HG03025 (cell line): ENCODE measurements at regions not wholly inside any gene's neighbourhood (a gene's known extent, or its start where the extent isn't known, plus 50 kb on each side); places are given as distances from the start of the nearest gene placed in this dataset.

ENCODE experiments used
- ATAC-seq: cut with Tn5 transposase; IDR thresholded peaks from one replicate; pipeline ENCODE4 v1.9.1; 2021; ENCODE audit warnings: mild to moderate bottlenecking, moderate library complexity; ENCODE audit not compliant: unreplicated experiment, low FRiP score

DNA sequence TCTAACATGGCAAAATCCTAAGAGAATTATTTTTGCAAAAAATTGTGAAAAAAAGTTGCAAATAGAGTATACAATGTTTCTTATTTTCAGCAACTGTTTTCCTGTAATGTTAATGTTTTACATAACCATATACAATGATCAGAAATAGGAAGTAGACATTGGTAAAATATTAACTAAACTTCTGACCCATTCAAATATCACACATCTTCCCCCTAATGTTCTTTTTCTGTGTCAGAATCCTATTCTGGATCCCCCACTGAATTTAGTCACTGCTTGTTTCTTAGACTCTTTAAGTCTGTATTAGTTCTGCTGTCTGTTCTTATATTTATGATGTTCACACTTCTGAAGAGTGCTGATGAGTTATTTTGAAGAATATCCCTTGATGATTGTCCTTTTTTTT, 62.0 kb downstream of the HFE start:
- ATAC-seq = no peak

DNA sequence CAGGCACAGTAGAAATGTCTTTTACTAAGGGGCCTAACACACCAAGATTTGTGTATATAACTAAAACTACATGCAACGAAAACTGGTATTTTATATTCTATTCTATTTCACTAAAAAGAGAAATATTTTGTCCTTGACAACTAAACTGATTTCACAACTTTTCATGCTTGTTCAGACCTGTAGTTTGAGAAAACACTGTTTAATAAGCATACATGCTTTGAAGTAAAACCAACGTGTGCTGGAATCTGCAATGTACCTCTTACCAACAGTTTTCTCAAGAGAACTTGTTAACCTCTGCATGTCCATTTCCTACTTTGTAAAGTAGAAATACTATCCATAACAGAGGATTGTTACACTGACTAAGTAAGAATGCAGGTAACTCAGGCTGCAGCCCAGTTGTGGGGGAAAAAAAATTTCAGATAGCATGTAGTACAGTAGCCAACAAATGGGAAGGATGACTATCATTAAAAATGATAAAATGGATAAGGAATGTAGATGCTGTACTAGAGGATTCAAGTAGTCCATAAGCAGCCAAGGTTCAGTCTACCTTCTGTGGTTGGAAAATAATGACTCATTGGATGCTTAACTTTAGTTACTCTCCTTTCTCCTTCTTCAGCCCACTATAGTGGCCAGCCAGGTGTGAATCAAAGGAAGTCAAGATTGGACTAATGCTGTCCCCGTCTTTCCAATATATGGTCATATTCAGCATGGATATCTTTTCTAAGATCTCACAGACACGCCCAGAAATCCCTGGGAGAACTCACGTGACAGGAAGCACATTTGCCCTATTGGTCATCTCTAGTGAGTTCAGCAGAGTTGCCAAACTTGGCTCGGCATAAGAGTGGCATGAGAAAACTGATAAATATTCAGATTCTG, 65.2 kb downstream of the HFE start:
- no peak for ATAC-seq

DNA sequence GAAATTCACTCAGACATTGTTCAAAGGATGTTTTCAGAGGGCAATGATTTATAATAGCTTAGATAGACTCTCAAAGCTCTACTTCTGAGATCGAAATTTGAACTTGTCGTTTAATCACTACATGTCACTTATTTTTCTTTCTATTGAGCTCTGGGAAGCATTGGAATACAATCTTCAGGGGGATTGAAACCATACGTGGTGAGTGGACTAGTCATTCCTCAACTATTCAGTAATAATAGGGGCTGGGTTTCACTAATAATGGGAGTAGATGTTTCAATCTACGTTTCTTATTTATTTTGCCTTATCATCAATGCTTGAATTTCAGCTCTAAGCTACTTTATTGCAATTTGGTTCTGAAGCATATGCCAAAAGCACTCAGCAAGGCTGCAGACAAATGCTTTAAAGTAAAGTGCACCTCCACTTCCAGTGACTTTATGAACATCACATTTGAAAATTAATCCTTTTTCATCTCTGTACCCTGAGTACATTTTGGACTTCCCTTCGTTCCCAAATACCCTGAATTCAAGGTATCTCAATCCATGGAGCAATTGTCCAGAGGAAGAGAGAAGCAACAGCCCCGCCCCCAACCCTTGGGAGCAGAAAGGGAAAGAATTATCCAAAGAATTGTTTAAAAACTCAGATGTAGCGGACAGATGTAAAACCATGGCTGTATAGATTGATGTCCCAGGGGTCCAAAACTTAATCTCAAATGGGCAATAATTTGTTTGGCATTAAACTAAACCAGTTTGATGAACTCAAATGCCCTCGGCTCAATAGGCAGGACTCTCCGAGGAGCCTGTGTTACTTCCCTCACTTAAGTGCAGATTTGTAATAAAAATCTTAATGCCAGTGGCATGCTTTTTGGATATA, 68.1 kb downstream of the HFE start:
- ATAC-seq = no peak

GRCh38 chr6:26156105-26156849, 69.0 kb downstream of the HFE start:
- ATAC-seq = peak; percentile 38

DNA sequence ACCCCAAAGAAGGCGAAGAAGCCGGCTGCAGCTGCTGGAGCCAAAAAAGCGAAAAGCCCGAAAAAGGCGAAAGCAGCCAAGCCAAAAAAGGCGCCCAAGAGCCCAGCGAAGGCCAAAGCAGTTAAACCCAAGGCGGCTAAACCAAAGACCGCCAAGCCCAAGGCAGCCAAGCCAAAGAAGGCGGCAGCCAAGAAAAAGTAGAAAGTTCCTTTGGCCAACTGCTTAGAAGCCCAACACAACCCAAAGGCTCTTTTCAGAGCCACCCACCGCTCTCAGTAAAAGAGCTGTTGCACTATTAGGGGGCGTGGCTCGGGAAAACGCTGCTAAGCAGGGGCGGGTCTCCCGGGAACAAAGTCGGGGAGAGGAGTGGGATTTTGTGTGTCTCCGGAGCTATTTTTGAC, 69.6 kb downstream of the HFE start:
- ATAC-seq = no peak

DNA sequence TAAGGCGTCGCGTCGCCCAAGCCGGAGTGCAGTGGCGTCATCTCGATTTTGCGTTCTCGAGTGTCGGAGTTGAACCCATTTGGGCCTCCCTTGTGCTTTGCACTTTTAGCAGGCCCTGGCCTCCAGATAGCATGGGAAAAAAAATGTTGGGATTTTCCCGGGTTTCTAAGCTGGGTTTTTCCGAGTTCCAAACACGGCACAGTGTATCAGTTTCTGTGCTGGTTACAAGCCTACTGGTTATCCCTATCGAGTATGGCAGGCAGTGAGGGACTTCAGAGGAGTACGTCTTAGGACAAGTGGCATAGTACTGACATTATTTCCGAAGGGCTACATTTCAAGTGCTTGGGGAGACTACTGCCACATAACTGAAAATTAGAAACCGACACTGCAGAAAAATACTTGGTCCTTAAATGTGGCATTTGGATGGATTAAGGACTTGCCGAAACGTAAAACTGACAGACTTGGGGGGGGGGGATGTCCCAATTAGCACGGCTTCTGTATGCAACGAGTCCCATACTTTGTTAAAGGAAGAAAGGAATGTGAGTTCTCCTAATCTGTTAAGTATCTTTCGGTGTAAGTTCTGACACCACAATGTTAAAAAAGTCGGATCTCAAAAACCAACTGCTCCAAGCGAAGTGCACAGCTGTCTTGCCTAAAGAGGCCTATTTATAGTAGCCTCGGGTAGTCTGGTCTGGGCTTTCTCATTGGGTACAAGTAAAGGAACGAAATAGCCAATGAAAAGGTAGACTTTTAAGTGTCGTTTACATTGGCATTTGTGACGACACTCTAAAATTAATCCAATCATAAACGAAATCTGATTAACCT, 70.2 kb downstream of the HFE start:
- ATAC-seq = peak; percentile 55

DNA sequence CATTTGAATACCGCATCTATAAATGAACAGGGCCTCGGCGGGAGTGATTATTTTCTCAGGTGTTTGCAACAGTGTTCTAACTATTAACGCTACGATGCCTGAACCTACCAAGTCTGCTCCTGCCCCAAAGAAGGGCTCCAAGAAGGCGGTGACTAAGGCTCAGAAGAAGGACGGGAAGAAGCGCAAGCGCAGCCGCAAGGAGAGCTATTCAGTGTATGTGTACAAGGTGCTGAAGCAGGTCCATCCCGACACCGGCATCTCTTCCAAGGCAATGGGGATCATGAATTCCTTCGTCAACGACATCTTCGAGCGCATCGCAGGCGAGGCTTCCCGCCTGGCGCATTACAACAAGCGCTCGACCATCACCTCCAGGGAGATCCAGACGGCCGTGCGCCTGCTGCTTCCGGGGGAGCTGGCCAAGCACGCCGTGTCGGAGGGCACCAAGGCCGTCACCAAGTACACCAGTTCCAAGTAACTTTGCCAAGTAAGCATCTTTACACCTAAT, 70.9 kb downstream of the HFE start:
- no peak for ATAC-seq

GRCh38 chr6:26158581-26159356, 71.5 kb downstream of the HFE start:
- no peak for ATAC-seq

DNA sequence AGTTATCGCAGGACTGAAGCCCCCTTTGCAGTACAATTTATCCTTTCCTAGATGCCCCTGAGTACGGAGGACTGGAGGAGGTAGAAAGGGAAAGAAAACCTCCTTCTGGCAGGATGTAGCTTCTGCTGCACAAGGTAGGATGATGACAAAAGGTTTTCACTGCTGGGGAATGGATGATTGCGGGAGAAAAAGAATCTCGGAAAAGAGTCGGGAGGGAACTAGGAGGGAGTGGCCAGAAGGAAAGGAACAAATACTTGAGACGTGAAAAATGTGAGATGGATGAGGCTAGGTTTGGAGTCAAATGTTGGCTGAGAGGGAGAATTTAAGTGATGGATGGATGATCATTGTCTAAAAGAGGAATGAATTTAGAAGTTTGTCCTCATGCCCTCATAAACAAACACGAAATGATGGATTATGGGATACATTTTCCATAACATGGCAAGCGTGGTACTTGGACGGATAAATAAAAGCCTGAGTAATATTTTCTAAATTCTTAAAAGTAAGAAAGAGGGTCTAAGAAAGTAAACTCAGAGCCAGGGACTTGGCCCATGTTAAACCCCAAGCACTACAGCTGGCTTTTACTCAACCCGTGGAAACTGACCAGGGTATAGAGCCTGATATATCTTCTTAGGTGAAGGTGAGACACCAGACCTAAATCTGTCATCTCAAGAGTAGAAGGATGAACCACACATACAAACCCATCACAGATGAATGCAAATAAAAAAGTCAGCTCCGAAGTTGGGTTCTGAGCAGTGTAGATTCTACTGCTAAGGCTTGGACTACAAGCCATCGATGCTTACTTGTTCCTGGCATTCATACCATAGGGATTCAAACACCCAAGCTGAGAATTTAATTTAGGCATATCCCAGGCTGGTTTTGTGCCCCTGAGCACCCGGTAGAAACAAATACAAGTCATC, 72.4 kb downstream of the HFE start:
- no peak for ATAC-seq

DNA sequence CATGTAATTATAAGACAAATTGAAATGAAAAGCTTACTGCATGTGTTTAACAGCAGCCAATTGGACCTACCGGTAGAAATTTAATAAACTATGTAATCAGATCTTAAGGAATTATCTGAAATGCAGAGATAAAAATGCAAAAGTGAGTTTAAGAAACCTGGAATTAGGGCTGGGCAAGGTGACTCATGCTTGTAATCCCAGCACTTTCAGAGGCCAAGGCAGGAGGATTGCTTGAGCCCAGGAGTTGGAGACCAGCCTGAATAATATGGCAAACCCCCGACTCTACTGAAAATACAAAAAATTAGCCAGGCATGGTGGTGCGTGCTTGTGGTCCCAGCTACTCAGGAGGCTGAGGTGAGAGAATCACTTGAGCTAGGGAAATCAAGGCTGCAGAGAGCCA, 74.1 kb downstream of the HFE start:
- no peak for ATAC-seq

DNA sequence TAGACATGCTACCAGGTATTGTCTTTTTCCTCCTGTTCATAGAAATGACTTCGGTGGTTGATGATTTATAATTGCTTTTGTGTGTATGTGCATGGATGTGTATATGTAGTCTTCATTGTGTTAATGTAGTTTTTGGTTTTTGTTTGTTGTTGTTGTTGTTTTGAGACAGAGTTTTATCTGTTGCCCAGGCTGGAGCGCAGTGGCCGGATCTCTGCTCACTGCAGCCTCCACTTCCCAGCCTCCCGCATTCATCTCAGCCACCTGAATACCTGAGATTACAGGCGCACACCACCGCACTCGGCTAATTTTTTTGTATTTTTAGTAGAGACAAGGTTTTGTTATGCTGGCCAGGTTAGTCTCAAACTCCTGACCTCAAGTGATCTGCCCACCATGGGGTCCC, 75.2 kb downstream of the HFE start:
- ATAC-seq = no peak

DNA sequence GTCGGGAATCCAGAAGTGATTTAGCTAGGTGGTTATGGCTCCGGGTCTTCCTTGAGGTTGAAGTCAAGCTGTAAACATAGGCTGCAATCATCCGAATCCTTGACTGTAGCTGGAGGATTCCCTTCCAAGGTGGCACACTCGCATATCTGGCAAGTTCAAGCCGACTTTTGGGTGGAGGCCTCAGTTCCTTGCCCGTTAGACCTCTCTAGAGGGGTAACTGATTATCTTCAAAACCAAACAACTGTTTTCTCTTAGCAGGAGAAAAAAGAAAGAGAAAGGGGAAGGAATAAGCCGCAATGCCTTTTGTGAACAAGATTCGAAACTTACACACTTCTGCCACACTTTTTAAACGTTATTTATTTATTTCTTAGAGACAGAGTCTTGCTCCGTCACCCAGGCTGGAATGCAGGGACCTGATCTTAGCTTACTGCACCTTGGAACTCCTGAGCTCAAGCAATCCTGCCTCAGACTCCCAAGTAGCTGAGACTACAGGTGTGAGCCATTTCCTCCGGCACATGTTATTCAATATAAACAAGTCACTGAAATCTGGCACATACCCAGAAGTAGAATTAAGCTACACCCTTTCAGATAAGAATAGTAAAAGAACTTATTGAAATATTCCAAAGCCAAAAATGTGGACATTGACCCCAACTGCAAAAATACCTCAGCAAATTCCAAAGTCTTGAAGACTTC, 76.3 kb downstream of the HFE start:
- no peak for ATAC-seq

DNA sequence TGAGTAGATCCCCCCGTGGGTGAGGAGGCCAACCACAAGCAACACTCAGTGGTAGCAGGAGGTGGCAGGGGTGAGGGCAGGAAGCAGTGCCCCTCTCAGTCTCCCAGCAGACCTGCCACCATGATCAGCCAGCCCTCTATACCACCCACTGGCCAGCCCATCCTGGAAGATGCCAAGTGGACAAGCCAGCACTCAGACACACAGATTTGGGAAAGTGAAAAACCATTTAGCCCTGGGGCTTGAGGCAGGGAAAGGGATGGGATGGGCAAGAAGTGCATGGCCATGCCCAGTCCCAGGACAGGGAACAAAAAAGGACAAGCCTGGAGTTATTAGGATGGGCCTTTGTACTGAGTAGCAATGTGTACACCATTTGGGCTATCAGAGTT, 76.9 kb downstream of the HFE start:
- no peak for ATAC-seq

DNA sequence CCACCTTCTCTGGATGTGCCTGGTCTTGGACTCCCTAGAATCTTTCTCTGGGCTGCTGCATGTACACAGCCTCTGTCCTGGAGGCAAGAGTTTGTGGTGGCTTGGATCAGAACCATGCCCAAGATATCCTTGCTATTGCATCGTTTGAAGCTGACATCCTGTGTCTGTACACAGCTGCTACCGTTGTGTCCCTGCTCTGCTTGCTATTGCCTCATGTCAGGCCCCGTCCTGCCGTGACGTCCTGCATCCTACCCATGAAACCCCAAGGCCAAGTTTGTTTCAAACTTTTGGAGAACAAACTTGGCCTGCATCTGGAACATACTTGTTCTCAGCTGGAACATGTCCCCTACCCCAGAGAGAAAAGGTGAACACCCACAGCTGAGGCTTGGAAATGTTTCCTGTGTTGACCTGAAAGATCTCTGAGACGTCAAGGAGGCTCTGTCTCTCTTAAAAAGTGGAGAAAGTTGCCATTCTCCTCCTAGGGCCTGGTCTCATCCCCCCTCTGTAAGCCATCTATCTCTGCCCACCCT, 78.1 kb downstream of the HFE start:
- no peak for ATAC-seq

GRCh38 chr6:26170181-26170580, 83.0 kb downstream of the HFE start:
- ATAC-seq = no peak

GRCh38 chr6:26170951-26171841, 84.0 kb downstream of the HFE start:
- no peak for ATAC-seq
